IMR-90 (cell line): ENCODE measurements at regions not wholly inside any gene's neighbourhood (a gene's known extent, or its start where the extent isn't known, plus 50 kb on each side); places are given as distances from the start of the nearest gene placed in this dataset.

Source experiments
- ATAC-seq: fragments of 200-7000 bp; cut with Tn5 transposase; 2 replicates; pipeline ENCODE4 v1.9.1; 2020; ENCODE audit warnings: low read depth, mild to moderate bottlenecking, moderate library complexity
- BruUV-seq: library from RNA; stranded (reverse); fragments of 400-500 nt; replicated peaks from 2 replicates; lab custom pipeline; 2021; lab: Mats Ljungman, UMichigan
- CTCF ChIA-PET: fragments of 300-600 bp; formaldehyde crosslinking; extraction: SDS; loops from one replicate; lab custom pipeline; 2021; ENCODE audit warnings: antibody characterized with exemption; lab: Yijun Ruan, JAX
- POLR2A ChIA-PET: fragments of 300-600 bp; sonication (Branson Sonifier 250); formaldehyde crosslinking; loops from one replicate; lab custom pipeline; 2022; ENCODE audit warnings: antibody characterized with exemption; ENCODE audit not compliant: unreplicated experiment; lab: Charles Lee
- DNase-seq: peaks from one replicate; pipeline ENCODE4 v3.0.0; 2013
- H2AFZ ChIP-seq: replicated peaks from 2 replicates; pipeline ENCODE3; 2013; ENCODE audit warnings: low read length, mild to moderate bottlenecking; ENCODE audit not compliant: poor library complexity
- H2AK5ac ChIP-seq: 2 replicates; pipeline ENCODE4 v1.6.1; 2013; ENCODE audit warnings: low read depth, low read length, inconsistent platforms
- H2AK9ac ChIP-seq: replicated peaks from 2 replicates; pipeline ENCODE3; 2013; ENCODE audit warnings: mild to moderate bottlenecking, low read depth, low read length, moderate library complexity; ENCODE audit not compliant: poor library complexity
- H2BK120ac ChIP-seq: 2 replicates; pipeline ENCODE4 v1.6.1; 2013; ENCODE audit warnings: low read depth, low read length, inconsistent platforms
- H2BK15ac ChIP-seq: 3 replicates; pipeline ENCODE4 v1.6.1; 2013; ENCODE audit warnings: low read depth, low read length, inconsistent platforms
- H2BK20ac ChIP-seq: 2 replicates; pipeline ENCODE4 v1.6.1; 2013; ENCODE audit warnings: low read depth, mild to moderate bottlenecking, inconsistent platforms, low read length, moderate library complexity
- H2BK5ac ChIP-seq: 2 replicates; pipeline ENCODE4 v1.6.1; 2013; ENCODE audit warnings: mild to moderate bottlenecking, low read depth, low read length, inconsistent platforms; ENCODE audit not compliant: poor library complexity, severe bottlenecking
- H3K14ac ChIP-seq: replicated peaks from 2 replicates; pipeline ENCODE4 v1.6.1; 2013; ENCODE audit warnings: low read depth, low read length, inconsistent platforms
- H3K18ac ChIP-seq: 2 replicates; pipeline ENCODE4 v1.6.1; 2013; ENCODE audit warnings: low read depth, low read length, control low read depth
- H3K23ac ChIP-seq: 2 replicates; pipeline ENCODE4 v1.6.1; 2013; ENCODE audit warnings: low read depth, low read length, inconsistent platforms
- H3K27ac ChIP-seq: 2 replicates; pipeline ENCODE4 v1.5.1; 2013; ENCODE audit warnings: mild to moderate bottlenecking, control low read depth, low read length; ENCODE audit not compliant: insufficient read depth
- H3K27me3 ChIP-seq: 2 replicates; pipeline ENCODE4 v1.6.1; 2013; ENCODE audit warnings: low read length; ENCODE audit not compliant: control insufficient read depth, insufficient read depth
- H3K36me3 ChIP-seq: 2 replicates; pipeline ENCODE4 v1.6.1; 2013; ENCODE audit warnings: low read length, mixed read lengths; ENCODE audit not compliant: control insufficient read depth, insufficient read depth
- H3K4ac ChIP-seq: 2 replicates; pipeline ENCODE4 v1.6.1; 2013; ENCODE audit warnings: low read depth, low read length, inconsistent platforms
- H3K4me1 ChIP-seq: 2 replicates; pipeline ENCODE4 v1.6.1; 2013; ENCODE audit warnings: low read length, mixed read lengths; ENCODE audit not compliant: control insufficient read depth, insufficient read depth
- H3K4me2 ChIP-seq: 2 replicates; pipeline ENCODE4 v1.6.1; 2013; ENCODE audit warnings: low read depth, mild to moderate bottlenecking, control low read depth, low read length, moderate library complexity
- H3K4me3 ChIP-seq: 2 replicates; pipeline ENCODE4 v1.5.1; 2013; ENCODE audit warnings: low read depth, mild to moderate bottlenecking, control low read depth, low read length, moderate library complexity; ENCODE audit not compliant: insufficient read depth
- H3K56ac ChIP-seq: 2 replicates; pipeline ENCODE4 v1.6.1; 2013; ENCODE audit warnings: low read length, inconsistent platforms; ENCODE audit not compliant: insufficient read depth; ENCODE audit errors: extremely low read depth
- H3K79me1 ChIP-seq, 2 experiments: 2 replicates each; pipeline ENCODE4 v1.6.1; 2013; ENCODE audit warnings: low read length in 2 of 2, inconsistent platforms in 1 of 2, low read depth in 1 of 2
- H3K9ac ChIP-seq: 2 replicates; pipeline ENCODE4 v1.6.1; 2013; ENCODE audit warnings: low read depth, low read length, control low read depth
- H3K9me1 ChIP-seq: 2 replicates; pipeline ENCODE4 v1.6.1; 2013; ENCODE audit warnings: low read length, inconsistent platforms; ENCODE audit not compliant: insufficient read depth
- H3K9me3 ChIP-seq: 2 replicates; pipeline ENCODE4 v1.6.1; 2013; ENCODE audit warnings: low read length; ENCODE audit not compliant: control insufficient read depth, insufficient read depth
- H4K20me1 ChIP-seq: 2 replicates; pipeline ENCODE4 v1.6.1; 2013; ENCODE audit warnings: low read length, inconsistent platforms; ENCODE audit not compliant: insufficient read depth
- H4K5ac ChIP-seq: 2 replicates; pipeline ENCODE4 v1.6.1; 2013; ENCODE audit warnings: mild to moderate bottlenecking, low read depth, low read length, control low read depth
- H4K8ac ChIP-seq, 2 experiments: 2 replicates each; pipeline ENCODE4 v1.6.1; 2013; ENCODE audit warnings: low read depth in 2 of 2, low read length in 2 of 2, control low read depth in 1 of 2, inconsistent platforms in 1 of 2
- H4K91ac ChIP-seq: 2 replicates; pipeline ENCODE4 v1.6.1; 2013; ENCODE audit warnings: low read depth, low read length, inconsistent platforms; ENCODE audit not compliant: insufficient read depth
- BHLHE40 ChIP-seq: fragments of 150-350 bp; IDR thresholded peaks from 2 replicates; pipeline ENCODE4 v1.6.1; 2016; ENCODE audit warnings: mild to moderate bottlenecking, low read depth, low read length
- CEBPB ChIP-seq: IDR thresholded peaks from 2 replicates; pipeline ENCODE4 v1.6.1; 2012; ENCODE audit warnings: low read depth, low read length, improper control_type of control experiment
- CHD1 ChIP-seq: IDR thresholded peaks from 2 replicates; pipeline ENCODE4 v1.6.1; 2012; ENCODE audit warnings: low read depth, low read length, improper control_type of control experiment
- MAFK ChIP-seq: IDR thresholded peaks from 2 replicates; pipeline ENCODE4 v1.6.1; 2012; ENCODE audit warnings: low read depth, low read length, improper control_type of control experiment
- MXI1 ChIP-seq: IDR thresholded peaks from 2 replicates; pipeline ENCODE4 v1.6.1; 2012; ENCODE audit warnings: low read depth, mild to moderate bottlenecking, low read length, moderate library complexity, borderline replicate concordance
- NFE2L2 ChIP-seq: fragments of 150-350 bp; IDR thresholded peaks from 2 replicates; pipeline ENCODE4 v1.6.1; 2016; ENCODE audit warnings: low read depth, mild to moderate bottlenecking, low read length
- POLR2A ChIP-seq: IDR thresholded peaks from 2 replicates; pipeline ENCODE4 v1.6.1; 2012; ENCODE audit warnings: mild to moderate bottlenecking, low read depth, low read length
- RAD21 ChIP-seq: IDR thresholded peaks from 2 replicates; pipeline ENCODE4 v1.6.1; 2012; ENCODE audit warnings: low read length, improper control_type of control experiment
- RCOR1 ChIP-seq: IDR thresholded peaks from 2 replicates; pipeline ENCODE4 v1.6.1; 2012; ENCODE audit warnings: mild to moderate bottlenecking, low read length, improper control_type of control experiment; ENCODE audit not compliant: insufficient replicate concordance
- RFX5 ChIP-seq: IDR thresholded peaks from 2 replicates; pipeline ENCODE4 v1.8.0; 2012; ENCODE audit warnings: low read depth, mild to moderate bottlenecking, low read length, moderate library complexity
- SMC3 ChIP-seq: fragments of 150-350 bp; IDR thresholded peaks from 2 replicates; pipeline ENCODE4 v1.6.1; 2016; ENCODE audit warnings: low read depth, mild to moderate bottlenecking, antibody characterized with exemption, low read length, moderate library complexity
- USF2 ChIP-seq: fragments of 150-350 bp; IDR thresholded peaks from 2 replicates; pipeline ENCODE4 v1.6.1; 2017; ENCODE audit warnings: mild to moderate bottlenecking, antibody characterized with exemption, low read length, low read depth
- WGBS, 2 experiments: methylation state at CpG; one replicate each; pipeline versions ENCODE4 v1.1.5 to v1.1.7; 2013; ENCODE audit warnings: missing lambda C conversion rate in 2 of 2; ENCODE audit not compliant: insufficient read length in 1 of 2; ENCODE audit errors: extremely low coverage in 2 of 2; 5-methylcytosine and 5-hydroxymethylcytosine counted together
- dilution Hi-C: fragments of 300-500 bp; cut with HindIII; formaldehyde crosslinking; loops from one replicate; pipeline ENCODE4 v1.14.3; 2018; ENCODE audit warnings: low sequenced_read_pairs; ENCODE audit not compliant: unreplicated experiment
- in situ Hi-C: fragments of 300-500 bp; cut with MboI; formaldehyde crosslinking; loops from 3 replicates; pipeline ENCODE4 v1.14.3; 2019; ENCODE audit warnings: low sequenced_read_pairs, inconsistent platforms, mixed read lengths
- intact Hi-C: fragments of 100-400 bp; cut with micrococcal nuclease; formaldehyde crosslinking; loops from 2 replicates; pipeline ENCODE4 v1.10.0; 2022
- TF ChIP-seq, protein P1 (sequence below): fragments of 150-350 bp; IDR thresholded peaks from 2 replicates; pipeline ENCODE4 v1.6.1; 2016; ENCODE audit warnings: low read depth, mild to moderate bottlenecking, low read length, moderate library complexity, borderline replicate concordance
- TF ChIP-seq, protein P2 (sequence below): conservative IDR thresholded peaks from 2 replicates; pipeline ENCODE4 v1.5.1; 2012; ENCODE audit warnings: mild to moderate bottlenecking, low read depth, low read length, improper control_type of control experiment

DNA sequence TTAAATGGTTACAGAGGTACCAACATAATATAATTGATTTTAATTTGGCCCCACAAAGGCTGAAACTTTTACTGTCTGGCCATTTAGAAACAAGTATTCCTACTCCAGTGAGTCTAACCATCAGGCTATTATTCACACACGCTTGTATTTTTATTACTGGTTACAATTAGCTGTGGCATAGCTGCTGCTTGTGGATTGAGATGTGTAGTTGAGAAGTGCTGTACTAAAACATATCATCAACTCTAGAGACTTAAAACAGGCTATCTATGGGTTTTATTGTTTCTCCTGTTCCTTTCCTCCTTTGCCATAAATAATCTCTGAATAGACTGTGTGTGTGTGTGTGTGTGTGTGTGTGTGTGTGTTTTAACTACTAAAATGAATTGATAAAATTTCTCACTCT is 530.2 kb downstream of the CCDC85A start:
- Histone ChIP-seq H3K23ac (no peak overlapping the region), H4K20me1 (no peaks in the 10 kb centered on the region), H3K4ac (no peak overlapping the region), H3K4me2 (no peak overlapping the region), H2AFZ (no peak overlapping the region), H3K27ac (no peak overlapping the region), H3K4me3 (no peak overlapping the region), H2BK5ac (no peak overlapping the region), H2AK5ac (no peak overlapping the region), H3K9ac (no peak overlapping the region), H3K9me1 (no peaks in the 10 kb centered on the region), H3K27me3 (no peaks in the 10 kb centered on the region), H3K36me3 (no peaks in the 10 kb centered on the region), H4K8ac (no peak overlapping the region), H2AK9ac (no peak overlapping the region), H3K56ac (no peak overlapping the region), H3K18ac (no peak overlapping the region), H4K5ac (no peak overlapping the region), H2BK15ac (no peak overlapping the region), H2BK20ac (no peak overlapping the region), H4K91ac (no peak overlapping the region), H2BK120ac (no peak overlapping the region), H3K79me1 (no peaks in the 10 kb centered on the region), H3K9me3 (no peaks in the 10 kb centered on the region), H3K4me1 (no peaks in the 10 kb centered on the region), H3K14ac (no peak overlapping the region)
- dilution Hi-C loops = no loop called here
- ChIA-PET CTCF (no interaction called here), POLR2A (no interaction called here)
- WGBS, 2 experiments = no CpG with 5 or more reads among the region's 1 CpG
- TF ChIP-seq NFE2L2 (no peak), MAFK (no peak), BHLHE40 (no peak), SMC3 (no peak), CEBPB (no peak), CHD1 (no peak), RAD21 (no peak), RFX5 (no peak), POLR2A (no peak), MXI1 (no peak), RCOR1 (no peak), USF2 (no peak)
- TF ChIP-seq, protein P1, sequence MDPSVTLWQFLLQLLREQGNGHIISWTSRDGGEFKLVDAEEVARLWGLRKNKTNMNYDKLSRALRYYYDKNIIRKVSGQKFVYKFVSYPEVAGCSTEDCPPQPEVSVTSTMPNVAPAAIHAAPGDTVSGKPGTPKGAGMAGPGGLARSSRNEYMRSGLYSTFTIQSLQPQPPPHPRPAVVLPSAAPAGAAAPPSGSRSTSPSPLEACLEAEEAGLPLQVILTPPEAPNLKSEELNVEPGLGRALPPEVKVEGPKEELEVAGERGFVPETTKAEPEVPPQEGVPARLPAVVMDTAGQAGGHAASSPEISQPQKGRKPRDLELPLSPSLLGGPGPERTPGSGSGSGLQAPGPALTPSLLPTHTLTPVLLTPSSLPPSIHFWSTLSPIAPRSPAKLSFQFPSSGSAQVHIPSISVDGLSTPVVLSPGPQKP = no peak
- TF ChIP-seq, protein P2, sequence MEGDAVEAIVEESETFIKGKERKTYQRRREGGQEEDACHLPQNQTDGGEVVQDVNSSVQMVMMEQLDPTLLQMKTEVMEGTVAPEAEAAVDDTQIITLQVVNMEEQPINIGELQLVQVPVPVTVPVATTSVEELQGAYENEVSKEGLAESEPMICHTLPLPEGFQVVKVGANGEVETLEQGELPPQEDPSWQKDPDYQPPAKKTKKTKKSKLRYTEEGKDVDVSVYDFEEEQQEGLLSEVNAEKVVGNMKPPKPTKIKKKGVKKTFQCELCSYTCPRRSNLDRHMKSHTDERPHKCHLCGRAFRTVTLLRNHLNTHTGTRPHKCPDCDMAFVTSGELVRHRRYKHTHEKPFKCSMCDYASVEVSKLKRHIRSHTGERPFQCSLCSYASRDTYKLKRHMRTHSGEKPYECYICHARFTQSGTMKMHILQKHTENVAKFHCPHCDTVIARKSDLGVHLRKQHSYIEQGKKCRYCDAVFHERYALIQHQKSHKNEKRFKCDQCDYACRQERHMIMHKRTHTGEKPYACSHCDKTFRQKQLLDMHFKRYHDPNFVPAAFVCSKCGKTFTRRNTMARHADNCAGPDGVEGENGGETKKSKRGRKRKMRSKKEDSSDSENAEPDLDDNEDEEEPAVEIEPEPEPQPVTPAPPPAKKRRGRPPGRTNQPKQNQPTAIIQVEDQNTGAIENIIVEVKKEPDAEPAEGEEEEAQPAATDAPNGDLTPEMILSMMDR = no peak
- DNase-seq = no peak
- ATAC-seq = no peak
- in situ Hi-C loops = no loop called here
- intact Hi-C loops = no loop called here
- no TSS peak for BruUV-seq
